ENCODE measurements at regions not wholly inside any gene's neighbourhood (a gene's known extent, or its start where the extent isn't known, plus 50 kb on each side); places are given as distances from the start of the nearest gene placed in this dataset.

GRCh38 chr18:72940986-72941385, 73.2 kb upstream of the NETO1 start:
- TF ChIP-seq EZH2 (IDR thresholded peaks at IDR 0.05; ENCODE audit: low read depth, unreplicated experiment) (no peak), POLR2AphosphoS5 (IDR thresholded peaks at IDR 0.05; ENCODE audit: low read depth) (no peak), EZH2phosphoT487 (IDR thresholded peaks at IDR 0.05; ENCODE audit: unreplicated experiment) (no peak), ETS1 (IDR thresholded peaks at IDR 0.05) (no peak), ZNF331 (CRISPR knock-in tag; IDR thresholded peaks at IDR 0.05; ENCODE audit: low read depth) (no peak)
- TF ChIP-seq, protein P1, sequence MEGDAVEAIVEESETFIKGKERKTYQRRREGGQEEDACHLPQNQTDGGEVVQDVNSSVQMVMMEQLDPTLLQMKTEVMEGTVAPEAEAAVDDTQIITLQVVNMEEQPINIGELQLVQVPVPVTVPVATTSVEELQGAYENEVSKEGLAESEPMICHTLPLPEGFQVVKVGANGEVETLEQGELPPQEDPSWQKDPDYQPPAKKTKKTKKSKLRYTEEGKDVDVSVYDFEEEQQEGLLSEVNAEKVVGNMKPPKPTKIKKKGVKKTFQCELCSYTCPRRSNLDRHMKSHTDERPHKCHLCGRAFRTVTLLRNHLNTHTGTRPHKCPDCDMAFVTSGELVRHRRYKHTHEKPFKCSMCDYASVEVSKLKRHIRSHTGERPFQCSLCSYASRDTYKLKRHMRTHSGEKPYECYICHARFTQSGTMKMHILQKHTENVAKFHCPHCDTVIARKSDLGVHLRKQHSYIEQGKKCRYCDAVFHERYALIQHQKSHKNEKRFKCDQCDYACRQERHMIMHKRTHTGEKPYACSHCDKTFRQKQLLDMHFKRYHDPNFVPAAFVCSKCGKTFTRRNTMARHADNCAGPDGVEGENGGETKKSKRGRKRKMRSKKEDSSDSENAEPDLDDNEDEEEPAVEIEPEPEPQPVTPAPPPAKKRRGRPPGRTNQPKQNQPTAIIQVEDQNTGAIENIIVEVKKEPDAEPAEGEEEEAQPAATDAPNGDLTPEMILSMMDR (conservative IDR thresholded peaks at IDR 0.05; ENCODE audit: low read depth in 2 of 2), result no peak
- TF ChIP-seq, protein P2, sequence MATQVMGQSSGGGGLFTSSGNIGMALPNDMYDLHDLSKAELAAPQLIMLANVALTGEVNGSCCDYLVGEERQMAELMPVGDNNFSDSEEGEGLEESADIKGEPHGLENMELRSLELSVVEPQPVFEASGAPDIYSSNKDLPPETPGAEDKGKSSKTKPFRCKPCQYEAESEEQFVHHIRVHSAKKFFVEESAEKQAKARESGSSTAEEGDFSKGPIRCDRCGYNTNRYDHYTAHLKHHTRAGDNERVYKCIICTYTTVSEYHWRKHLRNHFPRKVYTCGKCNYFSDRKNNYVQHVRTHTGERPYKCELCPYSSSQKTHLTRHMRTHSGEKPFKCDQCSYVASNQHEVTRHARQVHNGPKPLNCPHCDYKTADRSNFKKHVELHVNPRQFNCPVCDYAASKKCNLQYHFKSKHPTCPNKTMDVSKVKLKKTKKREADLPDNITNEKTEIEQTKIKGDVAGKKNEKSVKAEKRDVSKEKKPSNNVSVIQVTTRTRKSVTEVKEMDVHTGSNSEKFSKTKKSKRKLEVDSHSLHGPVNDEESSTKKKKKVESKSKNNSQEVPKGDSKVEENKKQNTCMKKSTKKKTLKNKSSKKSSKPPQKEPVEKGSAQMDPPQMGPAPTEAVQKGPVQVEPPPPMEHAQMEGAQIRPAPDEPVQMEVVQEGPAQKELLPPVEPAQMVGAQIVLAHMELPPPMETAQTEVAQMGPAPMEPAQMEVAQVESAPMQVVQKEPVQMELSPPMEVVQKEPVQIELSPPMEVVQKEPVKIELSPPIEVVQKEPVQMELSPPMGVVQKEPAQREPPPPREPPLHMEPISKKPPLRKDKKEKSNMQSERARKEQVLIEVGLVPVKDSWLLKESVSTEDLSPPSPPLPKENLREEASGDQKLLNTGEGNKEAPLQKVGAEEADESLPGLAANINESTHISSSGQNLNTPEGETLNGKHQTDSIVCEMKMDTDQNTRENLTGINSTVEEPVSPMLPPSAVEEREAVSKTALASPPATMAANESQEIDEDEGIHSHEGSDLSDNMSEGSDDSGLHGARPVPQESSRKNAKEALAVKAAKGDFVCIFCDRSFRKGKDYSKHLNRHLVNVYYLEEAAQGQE (IDR thresholded peaks at IDR 0.05; ENCODE audit: unreplicated experiment), result no peak

Measured in GM23338 (cell line).